Thyroid gland (tissue), 4 donors: ENCODE measurements at regions not wholly inside any gene's neighbourhood (a gene's known extent, or its start where the extent isn't known, plus 50 kb on each side); places are given as distances from the start of the nearest gene placed in this dataset.

Experiments
- DNase-seq, 2 donors: peaks; one replicate each; pipeline ENCODE4 v3.0.0-alpha.2; 2019
- H3K27ac ChIP-seq, 3 donors: fragments of 200-600 bp; sonication (generic); 1 replicate in 2 of 3; 2 replicates in 1 of 3; pipeline ENCODE4 v1.5.1; 2016 to 2019; ENCODE audit warnings: mild to moderate bottlenecking in 1 of 3, moderate library complexity in 1 of 3
- H3K27me3 ChIP-seq: fragments of 200-600 bp; sonication (generic); one replicate; pipeline ENCODE4 v1.5.1; 2019
- H3K36me3 ChIP-seq, 2 donors: fragments of 200-600 bp; sonication (generic); one replicate each; pipeline ENCODE4 v1.5.1; 2016 to 2019
- H3K4me1 ChIP-seq, 2 donors: fragments of 200-600 bp; sonication (generic); one replicate each; pipeline ENCODE4 v1.5.1; 2017 to 2019
- H3K4me3 ChIP-seq, 3 donors: fragments of 200-600 bp; sonication (generic); replicated peaks in 1 of 3; 1 replicate in 2 of 3; 2 replicates in 1 of 3; pipeline ENCODE4 v1.5.1; 2016; ENCODE audit warnings: mild to moderate bottlenecking in 1 of 3
- H3K9me3 ChIP-seq: fragments of 200-600 bp; sonication (generic); one replicate; pipeline ENCODE4 v1.5.1; 2017
- CTCF ChIP-seq, 6 experiments: fragments of 200-600 bp in 3 of 6; fragments of 450-650 bp in 3 of 6; sonication (generic) in 3 of 6; IDR thresholded peaks; one replicate each; pipeline ENCODE4 v1.5.1; 2016 to 2019; ENCODE audit warnings: antibody characterized with exemption in 6 of 6, mild to moderate bottlenecking in 2 of 6, inconsistent platforms in 1 of 6, moderate library complexity in 1 of 6
- POLR2A ChIP-seq, 2 donors: fragments of 450-650 bp; IDR thresholded peaks; one replicate each; pipeline ENCODE4 v1.6.1; 2017; ENCODE audit warnings: antibody characterized with exemption in 2 of 2, mild to moderate bottlenecking in 2 of 2, moderate library complexity in 1 of 2
- WGBS, 2 donors: methylation state at CpG; one replicate each; pipeline ENCODE4 v1.1.5; 2017; 5-methylcytosine and 5-hydroxymethylcytosine counted together
- intact Hi-C: fragments of 100-400 bp; cut with DNase I; formaldehyde crosslinking; loops from one replicate; pipeline ENCODE4 v1.15.1; 2023

- H3K27ac ChIP-seq = no peak overlapping the region
- peaks cover 0 to 9% of the 10 kb centered on the region in 2 donors for H3K4me1 ChIP-seq
- TF ChIP-seq CTCF (IDR thresholded peaks at IDR 0.05) = no peak
- no peak for TF ChIP-seq POLR2A (IDR thresholded peaks at IDR 0.05)
- H3K9me3 ChIP-seq = no peaks in the 10 kb centered on the region
- no peaks in the 10 kb centered on the region for H3K36me3 ChIP-seq
- H3K27me3 ChIP-seq = no peaks in the 10 kb centered on the region
- 36 to 50% methylated on average over 8 of the region's 8 CpGs for whole genome bisulfite sequencing, 2 donors
- peak; percentile 24 to 25 for DNase-seq
- intact Hi-C loops = no loop called here
- no peak overlapping the region for H3K4me3 ChIP-seq
Measured at GRCh38 chr12:32024884-32025592, 65.8 kb downstream of the RESF1 start.

GRCh38 chr12:32025906-32026305 is 66.7 kb downstream of the RESF1 start:
- Histone ChIP-seq H3K9me3 (no peaks in the 10 kb centered on the region), H3K27me3 (no peaks in the 10 kb centered on the region), H3K4me3 (no peak overlapping the region), H3K27ac (no peak overlapping the region), H3K36me3 (no peaks in the 10 kb centered on the region), H3K4me1 (peaks cover 0 to 9% of the 10 kb centered on the region in 2 donors)
- intact Hi-C loops = no loop called here
- TF ChIP-seq POLR2A (IDR thresholded peaks at IDR 0.05) (no peak), CTCF (IDR thresholded peaks at IDR 0.05) (no peak)
- WGBS, 2 donors = 83 to 88% methylated on average over 8 of the region's 8 CpGs
- DNase-seq = no peak

- Histone ChIP-seq H3K27ac (no peak overlapping the region), H3K36me3 (no peaks in the 10 kb centered on the region), H3K4me1 (peaks cover 0 to 13% of the 10 kb centered on the region in 2 donors), H3K27me3 (no peaks in the 10 kb centered on the region), H3K4me3 (no peak overlapping the region), H3K9me3 (no peaks in the 10 kb centered on the region)
- intact Hi-C loops = no loop called here
- DNase-seq = no peak
- WGBS, 2 donors = 92 to 94% methylated on average over 6 of the region's 6 CpGs
- no peak for TF ChIP-seq CTCF (IDR thresholded peaks at IDR 0.05)
- TF ChIP-seq POLR2A (IDR thresholded peaks at IDR 0.05) = no peak
Measured at GRCh38 chr12:32027684-32028365, 68.6 kb downstream of the RESF1 start.

- 93 to 95% methylated on average over 12 of the region's 12 CpGs for WGBS, 2 donors
- Histone ChIP-seq H3K4me1 (peaks cover 0 to 9% of the 10 kb centered on the region in 2 donors), H3K27ac (no peak overlapping the region), H3K36me3 (no peaks in the 10 kb centered on the region), H3K4me3 (no peak overlapping the region), H3K9me3 (no peaks in the 10 kb centered on the region), H3K27me3 (no peaks in the 10 kb centered on the region)
- DNase-seq = no peak
- no peak for TF ChIP-seq CTCF (IDR thresholded peaks at IDR 0.05)
- TF ChIP-seq POLR2A (IDR thresholded peaks at IDR 0.05) = no peak
- intact Hi-C loops = no loop called here
Measured at GRCh38 chr12:32030151-32030550, 70.9 kb downstream of the RESF1 start.

- 86 to 92% methylated on average over 2 of the region's 2 CpGs for WGBS, 2 donors
- Histone ChIP-seq H3K4me3 (no peak overlapping the region), H3K27ac (no peak overlapping the region), H3K9me3 (no peaks in the 10 kb centered on the region), H3K36me3 (no peaks in the 10 kb centered on the region), H3K4me1 (peaks cover 0 to 5% of the 10 kb centered on the region in 2 donors), H3K27me3 (no peaks in the 10 kb centered on the region)
- DNase-seq = no peak
- TF ChIP-seq CTCF (IDR thresholded peaks at IDR 0.05) (no peak), POLR2A (IDR thresholded peaks at IDR 0.05) (no peak)
- intact Hi-C loops = no loop called here
Measured at GRCh38 chr12:32030676-32031075, 71.5 kb downstream of the RESF1 start.
